ENCODE measurements at regions not wholly inside any gene's neighbourhood (a gene's known extent, or its start where the extent isn't known, plus 50 kb on each side); places are given as distances from the start of the nearest gene placed in this dataset.

- DNase-seq = no peak
Observed at GRCh38 chr20:18971574-18971973, 158.0 kb downstream of the SCP2D1 start.

DNA sequence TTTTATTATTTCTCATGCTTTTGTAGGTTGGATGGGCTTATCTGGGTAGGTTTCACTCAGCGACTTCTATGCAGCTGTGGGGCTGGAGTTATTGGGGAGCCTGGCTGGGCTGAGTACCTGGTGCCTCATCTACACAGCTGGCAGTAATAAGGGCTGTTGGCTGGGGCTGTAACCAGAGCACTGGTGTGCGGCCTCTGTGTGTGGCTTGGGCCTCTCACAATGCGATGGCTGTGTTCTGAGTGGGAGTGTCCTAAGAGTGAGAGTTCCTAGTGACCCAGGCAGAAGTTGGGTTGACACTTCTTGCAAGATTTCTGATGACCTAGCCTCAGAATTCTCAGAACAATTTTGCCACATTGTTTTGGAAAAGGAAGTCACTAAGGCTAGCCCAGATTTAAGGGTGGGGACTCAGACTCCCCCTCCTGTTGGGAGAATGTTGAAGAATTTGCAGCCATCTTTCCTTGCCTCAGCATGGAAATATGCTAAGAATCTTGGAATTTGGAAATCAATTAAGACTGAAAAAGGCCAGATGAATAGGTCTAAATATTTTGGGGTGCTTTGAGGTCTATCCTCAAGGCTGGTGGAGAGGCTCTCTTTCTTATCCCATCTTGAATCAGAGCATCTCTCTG is 158.8 kb downstream of the SCP2D1 start:
- no peak for DNase-seq

GRCh38 chr20:18973529-18974173 is 160.1 kb downstream of the SCP2D1 start:
- no peak for DNase-seq

GRCh38 chr20:18974660-18975059 is 161.1 kb downstream of the SCP2D1 start:
- no peak for DNase-seq

GRCh38 chr20:18977441-18977840 is 163.9 kb downstream of the SCP2D1 start:
- DNase-seq = no peak

- no peak for DNase-seq
Observed at GRCh38 chr20:18978311-18978710, 164.7 kb downstream of the SCP2D1 start.

DNA sequence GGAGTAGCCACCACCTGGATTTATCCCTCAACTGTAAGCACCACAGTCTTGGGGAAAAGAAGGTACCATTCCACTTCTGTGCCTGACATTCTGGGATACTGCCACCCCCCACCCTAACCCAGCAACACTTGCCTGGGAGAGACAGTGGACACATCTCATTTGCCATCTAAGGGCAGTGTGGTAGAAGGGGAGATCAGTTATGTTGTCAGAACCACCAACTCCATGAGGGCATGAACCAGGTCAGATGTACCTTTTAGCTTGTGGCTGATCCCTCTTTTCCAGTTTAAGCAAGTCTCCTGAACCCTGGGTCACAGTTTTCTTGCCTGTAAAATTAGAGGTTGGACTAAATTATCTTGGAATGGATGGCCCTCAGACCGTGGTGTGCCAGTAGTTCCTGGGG is 165.5 kb downstream of the SCP2D1 start:
- DNase-seq = no peak

DNA sequence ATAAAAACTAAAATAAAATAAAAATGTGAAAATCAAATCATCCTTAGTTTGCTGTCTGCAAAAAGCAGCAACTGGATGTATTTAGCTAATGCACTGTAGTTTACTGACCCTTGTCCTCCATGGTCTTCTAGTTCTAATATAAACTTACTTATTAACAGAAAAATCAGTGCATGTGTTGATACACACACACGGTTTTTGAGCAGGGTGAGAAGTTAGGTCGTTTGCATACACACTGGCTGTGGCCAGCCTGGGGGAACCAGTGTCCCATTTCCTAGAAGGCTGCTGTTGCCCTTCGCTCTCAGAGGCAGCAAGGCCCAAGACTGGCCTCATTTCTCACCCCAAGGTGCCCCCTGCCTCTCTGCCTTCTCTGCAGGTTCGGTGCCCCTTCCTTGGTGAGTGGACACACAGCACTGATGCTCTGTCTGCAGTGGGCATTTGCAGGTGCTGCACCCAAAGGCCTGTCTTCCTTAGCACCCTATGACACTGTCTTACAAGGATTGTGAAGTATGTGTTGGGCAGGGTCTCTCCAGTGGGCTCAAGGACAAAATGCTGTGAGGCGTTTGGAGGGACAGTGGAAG is 168.5 kb downstream of the SCP2D1 start:
- DNase-seq = no peak

DNA sequence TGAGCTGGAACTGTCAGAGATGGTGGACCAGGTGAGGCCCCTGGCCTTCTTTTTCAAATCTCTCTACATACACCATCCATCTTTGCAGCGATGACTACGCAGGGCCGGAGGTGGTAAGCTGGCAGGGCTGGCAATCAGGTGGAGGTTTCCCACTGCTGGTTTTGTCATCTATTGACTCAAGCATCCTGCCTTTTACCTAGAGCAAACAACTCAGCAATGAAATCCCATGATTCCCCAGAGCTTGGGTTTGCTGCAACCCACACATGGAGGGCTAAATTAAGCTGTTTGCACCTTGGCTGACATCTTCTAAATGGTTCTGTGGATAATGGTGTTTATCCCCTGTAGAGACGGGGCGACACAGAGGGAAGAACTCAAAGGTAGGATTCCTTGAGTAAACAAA is 170.2 kb downstream of the SCP2D1 start:
- peak; percentile 40 for DNase-seq

DNA sequence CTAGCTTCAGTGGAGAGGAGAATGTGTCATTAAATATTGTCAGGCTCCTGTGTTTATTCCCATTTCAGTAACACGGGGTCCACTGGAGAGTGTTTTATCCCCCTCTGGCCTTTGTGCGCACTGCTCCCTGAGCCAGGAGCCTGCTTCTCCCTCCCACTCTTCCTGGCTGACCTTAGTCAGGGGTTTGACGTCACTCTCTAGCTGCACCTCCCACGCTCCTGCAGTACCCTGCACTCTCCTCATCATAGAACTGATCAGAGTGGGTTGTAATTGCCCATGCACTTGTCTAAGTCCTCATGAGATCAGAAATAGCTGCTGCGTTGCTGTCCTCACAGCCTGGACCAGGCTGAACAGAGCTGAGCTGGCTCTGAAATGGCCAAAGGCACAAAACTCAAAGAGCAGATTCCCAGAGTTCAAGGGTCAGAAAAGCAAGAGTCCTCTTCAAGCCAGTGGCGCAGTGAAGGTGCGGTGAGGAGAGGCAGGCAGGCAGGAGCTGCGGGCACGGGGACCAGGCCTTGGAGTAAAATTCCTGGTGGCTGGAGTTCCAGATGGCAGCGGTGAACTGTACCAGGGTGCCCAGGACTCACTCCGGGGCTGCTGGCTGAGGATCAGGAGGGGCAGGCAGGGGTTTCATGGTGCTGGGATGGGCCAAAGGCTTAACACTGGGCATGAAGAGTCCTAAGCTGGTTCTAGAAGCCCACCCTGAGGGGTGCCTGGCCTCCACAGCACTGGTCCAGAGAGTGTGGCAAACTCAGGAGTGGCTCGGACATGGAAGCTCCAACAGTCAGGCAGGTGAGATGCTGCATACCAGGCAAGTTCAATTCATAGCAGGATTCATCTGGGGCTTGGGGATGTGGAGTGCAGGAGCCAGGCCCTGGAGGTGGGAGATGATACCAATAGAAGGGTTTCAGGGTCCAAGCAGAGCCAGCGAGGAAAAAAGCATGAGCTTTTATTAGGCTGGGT is 170.9 kb downstream of the SCP2D1 start:
- DNase-seq = peak; percentile 75

GRCh38 chr20:18985551-18985950 is 172.0 kb downstream of the SCP2D1 start:
- no peak for DNase-seq

DNA sequence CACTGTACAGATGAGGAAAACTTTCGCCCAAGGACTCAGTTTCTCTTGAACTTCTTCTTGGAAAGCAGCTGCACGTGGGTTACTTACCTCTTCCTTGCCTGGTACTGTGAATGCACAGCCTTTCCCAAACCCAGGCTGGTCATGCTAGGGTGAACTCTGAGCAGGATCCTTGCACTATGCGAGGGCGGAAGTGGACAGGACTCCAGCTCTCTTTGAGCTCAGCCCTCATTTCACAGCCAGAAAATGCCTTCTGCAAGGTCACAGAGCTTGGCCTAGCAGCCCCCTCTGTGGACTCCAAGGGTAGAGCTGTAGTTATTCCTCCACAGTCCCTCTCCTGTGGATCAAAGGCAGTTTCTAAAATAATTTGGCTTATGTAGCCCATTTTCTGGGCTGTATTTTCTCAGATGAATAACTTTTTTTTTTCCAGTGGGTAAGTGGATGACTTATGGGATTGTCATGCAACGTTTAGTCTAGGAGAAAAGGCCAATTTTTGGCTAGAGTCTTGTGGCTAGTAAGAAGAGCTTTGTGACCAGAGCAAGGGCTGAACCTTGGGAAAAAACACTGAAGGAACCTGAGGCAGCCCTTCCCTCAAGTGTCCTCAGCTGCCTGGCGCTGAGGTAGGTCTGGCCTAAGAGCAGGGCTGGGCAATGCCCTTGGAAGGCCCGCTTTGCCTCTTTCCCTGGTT is 172.7 kb downstream of the SCP2D1 start:
- DNase-seq = no peak

DNA sequence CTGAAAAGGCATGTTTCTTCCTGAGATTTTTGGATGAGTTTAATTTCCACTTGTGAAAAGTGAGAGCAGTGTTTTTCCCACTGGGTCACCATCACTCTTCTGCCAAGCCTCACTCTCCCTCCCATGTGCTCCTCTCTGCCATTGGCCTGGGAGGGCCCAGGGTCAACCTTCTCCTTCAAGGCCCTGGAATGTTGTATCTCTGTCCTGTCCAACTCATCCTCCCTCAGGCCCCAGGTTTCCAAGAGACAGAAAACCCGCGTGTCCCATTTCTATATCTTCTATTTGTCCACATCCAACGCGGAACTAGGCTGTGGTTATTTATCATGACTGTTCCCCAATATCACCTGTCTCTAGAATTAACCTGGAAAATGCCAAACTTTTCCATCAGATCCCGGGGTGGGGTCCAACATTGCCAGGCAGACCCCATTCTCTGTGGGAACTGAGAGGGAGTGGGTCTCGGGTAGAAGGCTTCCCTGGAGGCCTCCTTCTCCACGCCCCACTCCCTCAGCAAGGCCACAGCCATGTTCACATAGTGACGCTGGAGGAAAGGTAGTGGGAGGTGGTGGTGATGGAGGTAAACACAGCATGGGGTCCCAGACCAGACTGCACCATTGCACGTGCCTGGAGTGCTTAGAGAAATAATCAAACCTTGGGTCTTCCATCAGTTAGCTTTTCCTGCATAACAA is 173.5 kb downstream of the SCP2D1 start:
- DNase-seq = no peak

GRCh38 chr20:18987781-18988360 is 174.3 kb downstream of the SCP2D1 start:
- DNase-seq = no peak

GRCh38 chr20:18988701-18989100 is 175.1 kb downstream of the SCP2D1 start:
- no peak for DNase-seq

DNA sequence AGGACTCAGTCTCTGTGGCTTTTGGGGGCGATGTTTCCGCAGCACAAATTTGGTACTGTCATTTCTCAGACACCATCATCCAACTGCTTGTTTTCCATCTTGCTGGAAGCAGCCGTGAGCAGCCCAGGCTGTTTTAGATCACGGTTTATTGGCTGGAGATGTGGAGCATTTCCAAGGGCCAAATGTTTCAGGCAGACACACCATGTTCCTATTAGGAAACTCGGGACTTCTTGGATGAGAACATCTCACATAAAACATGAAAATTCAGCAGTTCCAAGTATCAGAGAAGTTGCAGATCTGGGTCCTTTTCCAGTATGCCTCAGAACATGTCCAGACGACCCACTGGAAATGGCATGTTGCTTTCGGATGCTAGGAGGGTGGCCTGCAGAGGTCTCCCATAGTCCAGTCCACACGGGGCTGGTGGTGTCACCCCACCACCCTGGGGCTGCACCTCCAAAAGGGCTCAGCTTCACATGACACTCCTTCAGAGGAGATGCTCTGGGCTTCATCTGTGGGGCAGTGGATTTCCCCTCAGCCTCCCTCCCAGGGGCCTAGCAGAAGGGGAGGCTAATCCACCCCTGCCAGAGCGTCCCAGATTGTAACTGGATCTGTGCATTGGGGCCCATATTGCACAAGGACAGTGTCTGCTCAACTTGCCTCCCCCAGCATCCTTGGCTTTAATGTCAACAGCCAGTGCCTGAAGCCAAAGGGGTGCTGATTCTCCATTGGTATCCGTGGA is 176.3 kb downstream of the SCP2D1 start:
- no peak for DNase-seq

DNA sequence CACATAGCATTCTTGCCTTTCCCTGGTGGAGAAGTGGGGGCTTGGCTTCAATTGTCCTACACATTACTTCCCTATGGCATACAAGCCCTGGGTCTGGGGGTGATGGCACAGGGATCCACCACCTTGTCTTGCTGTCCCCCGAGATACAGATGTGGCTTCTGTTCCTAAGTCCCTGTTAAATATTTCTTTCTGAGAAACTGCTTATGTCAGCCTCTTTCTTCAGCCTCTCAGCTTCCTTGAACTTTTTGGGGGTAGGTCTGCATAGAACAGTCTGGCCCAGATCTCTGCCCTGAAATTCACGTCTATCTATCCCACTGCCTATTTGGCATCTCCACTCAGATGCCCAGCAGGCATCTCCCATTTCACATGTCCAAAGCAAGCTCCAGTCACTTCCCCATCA is 177.4 kb downstream of the SCP2D1 start:
- DNase-seq = no peak

GRCh38 chr20:18992418-18992817 is 178.8 kb downstream of the SCP2D1 start:
- no peak for DNase-seq

- DNase-seq = no peak
Observed at GRCh38 chr20:18995455-18995854, 181.9 kb downstream of the SCP2D1 start.

- DNase-seq = no peak
Observed at GRCh38 chr20:18999086-18999485, 185.5 kb downstream of the SCP2D1 start.

DNA sequence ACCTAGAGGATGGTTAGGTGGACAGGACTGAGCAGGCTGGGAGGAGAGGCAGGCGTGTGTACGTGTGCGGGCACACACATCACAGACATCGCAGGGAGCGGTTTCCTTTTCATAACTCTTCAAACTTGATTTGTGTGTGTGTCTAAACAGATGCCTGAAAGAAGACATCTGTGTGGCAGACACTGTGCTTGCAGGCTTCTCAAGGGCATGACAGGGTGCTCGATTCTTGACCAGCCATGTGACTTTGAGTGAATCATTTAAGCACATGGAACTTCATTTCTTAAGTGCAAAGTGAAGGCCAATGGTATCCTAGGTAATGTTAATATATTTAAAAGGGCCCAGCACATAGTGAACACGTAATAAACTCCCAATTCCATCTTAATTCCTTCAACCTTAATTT is 186.5 kb downstream of the SCP2D1 start:
- no peak for DNase-seq
